Stimulated activated naive CD8-positive, alpha-beta T cell treated with anti-CD3 and anti-CD28 coated beads, Interleukin-15, amount 100 ng/mL, for 72 hours (primary cell): ENCODE measurements at regions not wholly inside any gene's neighbourhood (a gene's known extent, or its start where the extent isn't known, plus 50 kb on each side); places are given as distances from the start of the nearest gene placed in this dataset.
"Not testable (repeated sequence)": the region's sequence is repeated elsewhere in the genome, so short reads cannot be mapped to it uniquely, and the experiment has no call there.

Source experiments
- ATAC-seq: fragments of 150-1000 bp; cut with Tn5 transposase; 2 replicates; pipeline ENCODE4 v1.10.0; 2021; ENCODE audit warnings: mild to moderate bottlenecking, moderate library complexity
- DNase-seq, 2 donors: peaks; one replicate each; pipeline ENCODE4 v3.0.0; 2021 to 2022
- H3K27ac Mint-ChIP-seq, 2 donors: one replicate each; pipeline ENCODE4 v1.8.0; 2022; ENCODE audit warnings: mild to moderate bottlenecking in 2 of 2, mixed read lengths in 2 of 2, moderate library complexity in 2 of 2
- H3K27me3 Mint-ChIP-seq: one replicate; pipeline ENCODE4 v1.8.0; 2022; ENCODE audit warnings: mixed read lengths
- H3K4me1 Mint-ChIP-seq: one replicate; pipeline ENCODE4 v1.8.0; 2022; ENCODE audit warnings: mild to moderate bottlenecking, mixed read lengths
- H3K4me3 Mint-ChIP-seq, 2 donors: one replicate each; pipeline ENCODE4 v1.8.0; 2022; ENCODE audit warnings: mild to moderate bottlenecking in 2 of 2, mixed read lengths in 2 of 2, moderate library complexity in 1 of 2
- H3K9me3 Mint-ChIP-seq, 2 donors: one replicate each; pipeline ENCODE4 v1.8.0; 2022; ENCODE audit warnings: mixed read lengths in 2 of 2

- Mint-ChIP-seq H3K27ac (peak overlapping the region in 1 of 2 donors; percentile 25), H3K27me3 (no peaks in the 10 kb centered on the region), H3K4me1 (no peaks in the 10 kb centered on the region), H3K4me3 (no peak overlapping the region), H3K9me3 (peaks cover 0 to 5% of the 10 kb centered on the region in 2 donors)
- ATAC-seq (no peak), DNase-seq (no peak)
Measured at GRCh38 chr6:141472162-141472928, 660.4 kb upstream of the GJE1 start.

GRCh38 chr6:141470810-141471209 lies 661.9 kb upstream of the GJE1 start:
- H3K9me3 Mint-ChIP-seq = peaks cover 0 to 5% of the 10 kb centered on the region in 2 donors
- no peaks in the 10 kb centered on the region for H3K4me1 Mint-ChIP-seq
- DNase-seq (no peak), ATAC-seq (no peak)
- no peaks in the 10 kb centered on the region for H3K27me3 Mint-ChIP-seq
- no peak overlapping the region for H3K27ac Mint-ChIP-seq
- no peak overlapping the region for H3K4me3 Mint-ChIP-seq

- Mint-ChIP-seq H3K27ac (peak overlapping the region in 1 of 2 donors; percentile 25), H3K27me3 (no peaks in the 10 kb centered on the region)
- DNase-seq = no peak
Measured at GRCh38 chr6:141467881-141468280, 664.8 kb upstream of the GJE1 start.

GRCh38 chr6:141467041-141467440 lies 665.7 kb upstream of the GJE1 start:
- H3K4me3 Mint-ChIP-seq = no peak overlapping the region
- H3K4me1 Mint-ChIP-seq = no peaks in the 10 kb centered on the region
- H3K9me3 Mint-ChIP-seq = no peaks in the 10 kb centered on the region

More at GRCh38 chr6:141467881-141468280, 664.8 kb upstream of the GJE1 start:
- Mint-ChIP-seq H3K4me3 (no peak overlapping the region), H3K9me3 (no peaks in the 10 kb centered on the region), H3K4me1 (no peaks in the 10 kb centered on the region)
- ATAC-seq = no peak

GRCh38 chr6:141464896-141465295 lies 667.8 kb upstream of the GJE1 start:
- Mint-ChIP-seq H3K4me3 (no peak overlapping the region), H3K27ac (no peak overlapping the region)

More at GRCh38 chr6:141467041-141467440, 665.7 kb upstream of the GJE1 start:
- Mint-ChIP-seq H3K27ac (no peak overlapping the region), H3K27me3 (no peaks in the 10 kb centered on the region)
- no peak for ATAC-seq
- no peak for DNase-seq

GRCh38 chr6:141464490-141464889 lies 668.2 kb upstream of the GJE1 start:
- Mint-ChIP-seq H3K27ac (no peak overlapping the region), H3K9me3 (no peaks in the 10 kb centered on the region), H3K27me3 (no peaks in the 10 kb centered on the region), H3K4me3 (no peak overlapping the region), H3K4me1 (no peaks in the 10 kb centered on the region)
- DNase-seq (no peak), ATAC-seq (no peak)

More at GRCh38 chr6:141464896-141465295, 667.8 kb upstream of the GJE1 start:
- no peak for ATAC-seq
- Mint-ChIP-seq H3K9me3 (no peaks in the 10 kb centered on the region), H3K27me3 (no peaks in the 10 kb centered on the region), H3K4me1 (no peaks in the 10 kb centered on the region)
- DNase-seq = no peak

- Mint-ChIP-seq H3K4me3 (no peak overlapping the region), H3K4me1 (no peaks in the 10 kb centered on the region), H3K9me3 (no peaks in the 10 kb centered on the region), H3K27ac (no peak overlapping the region), H3K27me3 (no peaks in the 10 kb centered on the region)
- ATAC-seq = no peak
- DNase-seq = no peak
Measured at GRCh38 chr6:141463237-141463977, 669.3 kb upstream of the GJE1 start.

GRCh38 chr6:141460743-141461484 lies 671.8 kb upstream of the GJE1 start:
- ATAC-seq (no peak), DNase-seq (no peak)
- Mint-ChIP-seq H3K9me3 (no peaks in the 10 kb centered on the region), H3K4me1 (no peaks in the 10 kb centered on the region), H3K4me3 (no peak overlapping the region), H3K27ac (no peak overlapping the region), H3K27me3 (no peaks in the 10 kb centered on the region)

- not testable (repeated sequence) for H3K9me3 Mint-ChIP-seq, H3K27me3 Mint-ChIP-seq, H3K4me3 Mint-ChIP-seq, DNase-seq, H3K27ac Mint-ChIP-seq, ATAC-seq, H3K4me1 Mint-ChIP-seq
Measured at GRCh38 chr6:141460245-141460644, 672.5 kb upstream of the GJE1 start.

- not testable (repeated sequence) for DNase-seq, H3K4me3 Mint-ChIP-seq, H3K9me3 Mint-ChIP-seq, H3K4me1 Mint-ChIP-seq, ATAC-seq, H3K27ac Mint-ChIP-seq, H3K27me3 Mint-ChIP-seq
Measured at GRCh38 chr6:141457984-141458383, 674.7 kb upstream of the GJE1 start.

GRCh38 chr6:141452354-141452686 lies 680.4 kb upstream of the GJE1 start:
- Mint-ChIP-seq H3K4me3 (no peak overlapping the region), H3K27ac (no peak overlapping the region), H3K27me3 (no peaks in the 10 kb centered on the region), H3K4me1 (no peaks in the 10 kb centered on the region), H3K9me3 (no peaks in the 10 kb centered on the region)
- DNase-seq (no peak), ATAC-seq (no peak)

GRCh38 chr6:141451511-141452353 lies 681.0 kb upstream of the GJE1 start:
- ATAC-seq (no peak), DNase-seq (no peak)
- no peak overlapping the region for H3K4me3 Mint-ChIP-seq
- no peaks in the 10 kb centered on the region for H3K9me3 Mint-ChIP-seq
- no peak overlapping the region for H3K27ac Mint-ChIP-seq
- H3K4me1 Mint-ChIP-seq = no peaks in the 10 kb centered on the region
- no peaks in the 10 kb centered on the region for H3K27me3 Mint-ChIP-seq

- H3K4me3 Mint-ChIP-seq = no peak overlapping the region
- H3K9me3 Mint-ChIP-seq = no peaks in the 10 kb centered on the region
- no peak for ATAC-seq
- H3K4me1 Mint-ChIP-seq = no peaks in the 10 kb centered on the region
- H3K27ac Mint-ChIP-seq = no peak overlapping the region
- H3K27me3 Mint-ChIP-seq = no peaks in the 10 kb centered on the region
- DNase-seq = no peak
Measured at GRCh38 chr6:141451181-141451510, 681.6 kb upstream of the GJE1 start.

GRCh38 chr6:141445928-141446628 lies 686.6 kb upstream of the GJE1 start:
- ATAC-seq (no peak), DNase-seq (no peak)
- no peaks in the 10 kb centered on the region for H3K27me3 Mint-ChIP-seq
- H3K9me3 Mint-ChIP-seq = no peaks in the 10 kb centered on the region
- H3K4me1 Mint-ChIP-seq = no peaks in the 10 kb centered on the region
- H3K27ac Mint-ChIP-seq = no peak overlapping the region
- no peak overlapping the region for H3K4me3 Mint-ChIP-seq
